ENCODE measurements at regions not wholly inside any gene's neighbourhood (a gene's known extent, or its start where the extent isn't known, plus 50 kb on each side); places are given as distances from the start of the nearest gene placed in this dataset.

- Histone ChIP-seq H2AFZ (ENCODE audit: control insufficient read depth, low read length) (peak overlapping the region; percentile 0), H3K9me1 (ENCODE audit: control insufficient read depth, extremely low read depth, insufficient read depth, low read length) (no peaks in the 10 kb centered on the region), H3K79me2 (ENCODE audit: control insufficient read depth, insufficient read depth, low read length) (no peaks in the 10 kb centered on the region), H3K4me1 (ENCODE audit: control insufficient read depth, extremely low read depth, insufficient read depth, low read length) (peaks cover 54% of the 10 kb centered on the region), H3K4me2 (ENCODE audit: control insufficient read depth, extremely low read depth, insufficient read depth, low read depth, low read length) (no peak overlapping the region), H4K20me1 (ENCODE audit: control insufficient read depth, extremely low read depth, insufficient read depth, low read length) (no peaks in the 10 kb centered on the region), H3K27me3 (ENCODE audit: control insufficient read depth, extremely low read depth, insufficient read depth, low read length) (no peaks in the 10 kb centered on the region), H3K27ac (ENCODE audit: control insufficient read depth, insufficient read depth, low read length) (no peak overlapping the region), H3K9ac (ENCODE audit: control insufficient read depth, extremely low read depth, insufficient read depth, low read length) (no peak overlapping the region), H3K36me3 (ENCODE audit: control insufficient read depth in 2 of 2, extremely low read depth in 1 of 2, insufficient read depth in 2 of 2, low read length in 2 of 2) (no peaks in the 10 kb centered on the region), H3K9me3 (ENCODE audit: control insufficient read depth, low read depth, low read length) (peaks cover 2% of the 10 kb centered on the region), H3K4me3 (ENCODE audit: control insufficient read depth in 2 of 3, extremely low read depth in 1 of 3, insufficient read depth in 2 of 3, low read depth in 1 of 3, low read length in 3 of 3) (no peak overlapping the region)
- TF ChIP-seq EZH2 (IDR thresholded peaks at IDR 0.05; ENCODE audit: low read length) = no peak
- TF ChIP-seq CTCF (optimal IDR thresholded peaks at IDR 0.05 in 1 of 3, IDR thresholded peaks at IDR 0.05 in 1 of 3, conservative IDR thresholded peaks at IDR 0.05 in 1 of 3; ENCODE audit: extremely low read depth in 1 of 3, insufficient read depth in 2 of 3, low read length in 3 of 3) = no peak
- dilution Hi-C loops (cut with MboI; ENCODE audit: extremely low pct_ligation_motif_present, low sequenced_read_pairs) = no loop called here
- DNase-seq (ENCODE audit: low read depth, low spot score) = no peak
- peak; percentile 60 for FAIRE-seq
Measured at GRCh38 chr5:87116825-87117512, 150.7 kb upstream of the RASA1 start.

GRCh38 chr5:87119588-87119987 is 148.1 kb upstream of the RASA1 start:
- Histone ChIP-seq H3K27me3 (ENCODE audit: control insufficient read depth, extremely low read depth, insufficient read depth, low read length) (no peaks in the 10 kb centered on the region), H3K9ac (ENCODE audit: control insufficient read depth, extremely low read depth, insufficient read depth, low read length) (peak overlapping the region; percentile 58), H3K79me2 (ENCODE audit: control insufficient read depth, insufficient read depth, low read length) (no peaks in the 10 kb centered on the region), H3K9me1 (ENCODE audit: control insufficient read depth, extremely low read depth, insufficient read depth, low read length) (no peaks in the 10 kb centered on the region), H3K27ac (ENCODE audit: control insufficient read depth, insufficient read depth, low read length) (peak overlapping the region; percentile 83), H3K36me3 (ENCODE audit: control insufficient read depth in 2 of 2, extremely low read depth in 1 of 2, insufficient read depth in 2 of 2, low read length in 2 of 2) (no peaks in the 10 kb centered on the region), H3K4me3 (ENCODE audit: control insufficient read depth in 2 of 3, extremely low read depth in 1 of 3, insufficient read depth in 2 of 3, low read depth in 1 of 3, low read length in 3 of 3) (no peak overlapping the region), H3K4me2 (ENCODE audit: control insufficient read depth, extremely low read depth, insufficient read depth, low read depth, low read length) (no peak overlapping the region), H3K4me1 (ENCODE audit: control insufficient read depth, extremely low read depth, insufficient read depth, low read length) (peaks cover 64% of the 10 kb centered on the region), H2AFZ (ENCODE audit: control insufficient read depth, low read length) (peak overlapping the region; percentile 32), H4K20me1 (ENCODE audit: control insufficient read depth, extremely low read depth, insufficient read depth, low read length) (no peaks in the 10 kb centered on the region), H3K9me3 (ENCODE audit: control insufficient read depth, low read depth, low read length) (peaks cover 2% of the 10 kb centered on the region)
- DNase-seq (ENCODE audit: low read depth, low spot score) = no peak
- TF ChIP-seq CTCF (optimal IDR thresholded peaks at IDR 0.05 in 1 of 3, IDR thresholded peaks at IDR 0.05 in 1 of 3, conservative IDR thresholded peaks at IDR 0.05 in 1 of 3; ENCODE audit: extremely low read depth in 1 of 3, insufficient read depth in 2 of 3, low read length in 3 of 3) (no peak), EZH2 (IDR thresholded peaks at IDR 0.05; ENCODE audit: low read length) (no peak)
- dilution Hi-C loops (cut with MboI; ENCODE audit: extremely low pct_ligation_motif_present, low sequenced_read_pairs) = no loop called here
- FAIRE-seq = no peak
